B cell (primary cell): ENCODE measurements at regions not wholly inside any gene's neighbourhood (a gene's known extent, or its start where the extent isn't known, plus 50 kb on each side); places are given as distances from the start of the nearest gene placed in this dataset.

Experiments used
- ATAC-seq: fragments of 200-7000 bp; cut with Tn5 transposase; one replicate; pipeline ENCODE4 v1.10.0; 2021; ENCODE audit warnings: low read depth, mild to moderate bottlenecking, moderate number of reproducible peaks, moderate library complexity
- CTCF ChIA-PET: fragments of 350-600 bp; sonication (Branson Sonifier 250); formaldehyde crosslinking; loops from one replicate; lab custom pipeline; 2021; ENCODE audit warnings: antibody characterized with exemption, inconsistent platforms; lab: Charles Lee
- POLR2A ChIA-PET: fragments of 350-600 bp; sonication (Branson Sonifier 250); formaldehyde crosslinking; loops from one replicate; lab custom pipeline; 2021; ENCODE audit warnings: antibody characterized with exemption; lab: Charles Lee
- DNase-seq: peaks from one replicate; pipeline ENCODE4 v3.0.0; 2013
- H2AFZ ChIP-seq: 2 replicates; pipeline ENCODE4 v1.6.1; 2012; ENCODE audit warnings: mild to moderate bottlenecking, low read depth, low read length; ENCODE audit not compliant: insufficient read depth, poor library complexity, severe bottlenecking
- H3K27ac ChIP-seq, 2 donors: 1 replicate in 1 of 2; 2 replicates in 1 of 2; pipeline ENCODE4 v1.5.1; 2012 to 2013; ENCODE audit warnings: low read length in 2 of 2, mild to moderate bottlenecking in 2 of 2, moderate library complexity in 1 of 2
- H3K27me3 ChIP-seq, 4 experiments: fragments of 200-600 bp in 1 of 4; sonication (generic) in 1 of 4; replicated peaks in 1 of 4; 1 replicate in 2 of 4; 2 replicates in 2 of 4; pipeline versions ENCODE4 v1.6.1 to v1.7.0; 2013 to 2016; ENCODE audit warnings: low read length in 3 of 4, mild to moderate bottlenecking in 2 of 4, mixed read lengths in 1 of 4, moderate library complexity in 1 of 4; ENCODE audit not compliant: insufficient read depth in 4 of 4, control insufficient read depth in 3 of 4; ENCODE audit errors: control extremely low read depth in 1 of 4
- H3K36me3 ChIP-seq, 2 experiments: replicated peaks in 1 of 2; 1 replicate in 1 of 2; 2 replicates in 1 of 2; pipeline versions ENCODE4 v1.6.1 to v1.7.1; 2013; ENCODE audit warnings: low read length in 1 of 2; ENCODE audit not compliant: insufficient read depth in 2 of 2, control insufficient read depth in 1 of 2; ENCODE audit errors: control extremely low read depth in 1 of 2, extremely low read depth in 1 of 2
- H3K4me1 ChIP-seq, 2 donors: fragments of 200-600 bp in 1 of 2; sonication (generic) in 1 of 2; 1 replicate in 1 of 2; 2 replicates in 1 of 2; pipeline versions ENCODE4 v1.5.1 to v1.6.1; 2013 to 2017; ENCODE audit warnings: low read length in 2 of 2; ENCODE audit not compliant: control insufficient read depth in 2 of 2, insufficient read depth in 2 of 2
- H3K4me2 ChIP-seq: replicated peaks from 2 replicates; pipeline ENCODE3; 2012; ENCODE audit warnings: mild to moderate bottlenecking, low read depth, low read length; ENCODE audit not compliant: poor library complexity, severe bottlenecking
- H3K4me3 ChIP-seq, 5 experiments: fragments of 200-600 bp in 1 of 5; sonication (generic) in 1 of 5; 1 replicate in 3 of 5; 2 replicates in 2 of 5; pipeline versions ENCODE4 v1.5.1 to v1.7.0; 2011 to 2016; ENCODE audit warnings: low read length in 4 of 5, mild to moderate bottlenecking in 4 of 5, low read depth in 2 of 5, control low read depth in 1 of 5, moderate library complexity in 1 of 5; ENCODE audit not compliant: insufficient read depth in 1 of 5; ENCODE audit errors: control extremely low read depth in 1 of 5, extremely low read depth in 1 of 5
- H3K79me2 ChIP-seq: fragments of 200-600 bp; sonication (generic); one replicate; pipeline ENCODE4 v1.6.0; 2016; ENCODE audit warnings: low read length; ENCODE audit not compliant: control insufficient read depth, insufficient read depth
- H3K9ac ChIP-seq: fragments of 200-600 bp; sonication (generic); 2 replicates; pipeline ENCODE4 v1.6.1; 2017; ENCODE audit warnings: mild to moderate bottlenecking, low read length, moderate library complexity
- H3K9me3 ChIP-seq, 3 donors: one replicate each; pipeline versions ENCODE4 v1.6.1 to v1.7.1; 2013; ENCODE audit warnings: low read length in 2 of 3; ENCODE audit not compliant: control insufficient read depth in 2 of 3, insufficient read depth in 1 of 3; ENCODE audit errors: control extremely low read depth in 1 of 3
- H4K20me1 ChIP-seq: 2 replicates; pipeline ENCODE4 v1.6.0; 2012; ENCODE audit warnings: mild to moderate bottlenecking, low read length; ENCODE audit not compliant: insufficient read depth, control insufficient read depth, poor library complexity, severe bottlenecking
- H3K27ac Mint-ChIP-seq: one replicate; pipeline ENCODE4 v1.8.0; 2021; ENCODE audit warnings: mixed read lengths
- H3K27me3 Mint-ChIP-seq: one replicate; pipeline ENCODE4 v1.8.0; 2021; ENCODE audit warnings: mixed read lengths
- H3K4me1 Mint-ChIP-seq: one replicate; pipeline ENCODE4 v1.8.0; 2021; ENCODE audit warnings: mixed read lengths
- H3K4me3 Mint-ChIP-seq: one replicate; pipeline ENCODE4 v1.8.0; 2021; ENCODE audit warnings: mixed read lengths
- H3K9me3 Mint-ChIP-seq: one replicate; pipeline ENCODE4 v1.8.0; 2022; ENCODE audit warnings: mixed read lengths; ENCODE audit not compliant: insufficient read depth
- CTCF ChIP-seq: fragments of 200-600 bp; IDR thresholded peaks from one replicate; pipeline ENCODE4 v1.8.0; 2022; ENCODE audit warnings: antibody characterized with exemption, mild to moderate bottlenecking
- EZH2 ChIP-seq: IDR thresholded peaks from 2 replicates; pipeline ENCODE4 v1.6.1; 2012; ENCODE audit warnings: borderline replicate concordance, low read depth, mild to moderate bottlenecking, moderate library complexity, low read length; ENCODE audit not compliant: insufficient read depth, poor library complexity, severe bottlenecking
- WGBS: methylation state at CpG from one replicate; pipeline ENCODE4 v1.1.5; 2013; ENCODE audit warnings: missing lambda C conversion rate; ENCODE audit not compliant: insufficient coverage; 5-methylcytosine and 5-hydroxymethylcytosine counted together
- intact Hi-C: fragments of 100-400 bp; cut with micrococcal nuclease; formaldehyde crosslinking; loops from one replicate; pipeline ENCODE4 v1.10.0; 2022

- Mint-ChIP-seq H3K9me3 (no peaks in the 10 kb centered on the region), H3K4me1 (peaks cover 5% of the 10 kb centered on the region), H3K4me3 (no peak overlapping the region), H3K27me3 (peaks cover 38% of the 10 kb centered on the region), H3K27ac (no peak overlapping the region)
- Histone ChIP-seq H3K36me3 (no peaks in the 10 kb centered on the region), H4K20me1 (no peaks in the 10 kb centered on the region), H3K27me3 (peaks cover 0 to 6% (median 0%) of the 10 kb centered on the region in 4 experiments), H3K27ac (no peak overlapping the region), H3K9me3 (no peaks in the 10 kb centered on the region), H3K79me2 (no peaks in the 10 kb centered on the region), H3K4me3 (no peak overlapping the region), H3K4me2 (no peak overlapping the region), H3K4me1 (no peaks in the 10 kb centered on the region), H3K9ac (no peak overlapping the region), H2AFZ (no peak overlapping the region)
- intact Hi-C loops, result no loop called here
- no peak for DNase-seq
- no peak for ATAC-seq
- TF ChIP-seq EZH2 (no peak), CTCF (no peak)
- ChIA-PET POLR2A (no interaction called here), CTCF (no interaction called here)
- 58% methylated on average over 6 of the region's 10 CpGs for WGBS
Measured at GRCh38 chr12:124636138-124636978, 68.9 kb upstream of the NCOR2 start.

GRCh38 chr12:124635316-124635715, 67.9 kb upstream of the NCOR2 start:
- no peaks in the 10 kb centered on the region for H4K20me1 ChIP-seq
- intact Hi-C loops, result no loop called here
- POLR2A ChIA-PET, result no interaction called here
- Mint-ChIP-seq H3K27me3 (peaks cover 35% of the 10 kb centered on the region), H3K4me3 (no peak overlapping the region), H3K9me3 (no peaks in the 10 kb centered on the region), H3K4me1 (peaks cover 5% of the 10 kb centered on the region), H3K27ac (no peak overlapping the region)
- no peak for ATAC-seq
- TF ChIP-seq EZH2 (no peak), CTCF (no peak)
- H3K4me3 ChIP-seq, result no peak overlapping the region
- H2AFZ ChIP-seq, result no peak overlapping the region
- H3K27ac ChIP-seq, result no peak overlapping the region
- no peak overlapping the region for H3K4me2 ChIP-seq
- 100% methylated on average over 3 of the region's 7 CpGs for WGBS
- CTCF ChIA-PET, result no interaction called here
- H3K79me2 ChIP-seq, result no peaks in the 10 kb centered on the region
- H3K9me3 ChIP-seq, result no peaks in the 10 kb centered on the region
- no peak for DNase-seq
- H3K27me3 ChIP-seq, result peaks cover 0 to 6% (median 0%) of the 10 kb centered on the region in 4 experiments
- H3K9ac ChIP-seq, result no peak overlapping the region
- no peaks in the 10 kb centered on the region for H3K36me3 ChIP-seq
- H3K4me1 ChIP-seq, result no peaks in the 10 kb centered on the region
